ENCODE measurements at regions not wholly inside any gene's neighbourhood (a gene's known extent, or its start where the extent isn't known, plus 50 kb on each side); places are given as distances from the start of the nearest gene placed in this dataset.

GRCh38 chr2:199011908-199012307 lies 445.8 kb downstream of the SATB2 start:
- H3K9me3 Mint-ChIP-seq, result peaks cover 9% of the 10 kb centered on the region
- H3K4me1 Mint-ChIP-seq (ENCODE audit: low read depth), result no peaks in the 10 kb centered on the region
- intact Hi-C loops (cut with DNase I, micrococcal nuclease), result no loop called here
- Histone ChIP-seq H3K27me3 (ENCODE audit: control insufficient read depth in 1 of 2, insufficient read depth in 2 of 2, low read length in 2 of 2) (no peaks in the 10 kb centered on the region), H3K27ac (ENCODE audit: low read depth in 1 of 2, low read length in 2 of 2) (no peak overlapping the region), H3K4me3 (ENCODE audit: low read length) (no peak overlapping the region), H3K4me1 (ENCODE audit: insufficient read depth, low read length) (no peaks in the 10 kb centered on the region), H3K9me3 (ENCODE audit: control insufficient read depth in 1 of 2, insufficient read depth in 1 of 2, low read length in 2 of 2) (peaks cover 0 to 12% of the 10 kb centered on the region in 2 experiments), H3K36me3 (ENCODE audit: insufficient read depth, low read length) (no peaks in the 10 kb centered on the region)
- H3K4me3 Mint-ChIP-seq, result no peak overlapping the region
- ATAC-seq (ENCODE audit: poor library complexity) (no peak), DNase-seq (no peak)
- no peak overlapping the region for H3K27ac Mint-ChIP-seq
- no peaks in the 10 kb centered on the region for H3K36me3 Mint-ChIP-seq (ENCODE audit: low read depth)
- ChIA-PET POLR2A (no interaction called here), CTCF (no interaction called here)
- H3K27me3 Mint-ChIP-seq, result no peaks in the 10 kb centered on the region
- TF ChIP-seq CTCF (IDR thresholded peaks at IDR 0.05), result no peak

DNA sequence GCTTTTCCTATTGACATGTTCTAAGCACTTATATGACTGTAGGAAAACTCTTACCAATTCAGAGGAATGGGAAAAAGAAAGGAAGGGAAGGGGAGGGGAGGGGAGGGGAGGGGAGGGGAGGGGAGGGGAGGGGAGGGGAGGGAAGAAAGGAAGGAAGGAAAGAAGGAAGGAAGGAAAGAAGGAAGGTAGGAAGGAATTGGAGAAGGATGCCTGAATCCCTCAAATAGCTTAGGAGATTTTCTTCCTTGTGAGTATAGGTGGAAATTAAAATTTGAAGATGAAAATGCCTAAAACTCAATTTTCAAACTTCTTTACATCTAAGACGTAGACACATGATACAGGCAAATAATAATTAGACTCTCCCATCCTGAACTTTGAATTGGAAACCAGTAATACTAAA lies 463.1 kb downstream of the SATB2 start:
- H3K9me3 ChIP-seq (ENCODE audit: control insufficient read depth in 1 of 2, insufficient read depth in 1 of 2, low read length in 2 of 2), result no peaks in the 10 kb centered on the region
- Mint-ChIP-seq H3K9me3 (peaks cover 10% of the 10 kb centered on the region), H3K4me1 (ENCODE audit: low read depth) (no peaks in the 10 kb centered on the region), H3K4me3 (no peak overlapping the region), H3K27ac (no peak overlapping the region), H3K27me3 (no peaks in the 10 kb centered on the region), H3K36me3 (ENCODE audit: low read depth) (no peaks in the 10 kb centered on the region)
- DNase-seq, result no peak
- H3K4me1 ChIP-seq (ENCODE audit: insufficient read depth, low read length), result no peaks in the 10 kb centered on the region
- ChIA-PET CTCF (no interaction called here), POLR2A (no interaction called here)
- no peaks in the 10 kb centered on the region for H3K36me3 ChIP-seq (ENCODE audit: insufficient read depth, low read length)
- no peak overlapping the region for H3K27ac ChIP-seq (ENCODE audit: low read depth in 1 of 2, low read length in 2 of 2)
- no peak overlapping the region for H3K4me3 ChIP-seq (ENCODE audit: low read length)
- no peak for TF ChIP-seq CTCF (IDR thresholded peaks at IDR 0.05)
- H3K27me3 ChIP-seq (ENCODE audit: control insufficient read depth in 1 of 2, insufficient read depth in 2 of 2, low read length in 2 of 2), result no peaks in the 10 kb centered on the region
- intact Hi-C loops (cut with DNase I, micrococcal nuclease), result no loop called here
- no peak for ATAC-seq (ENCODE audit: poor library complexity)

DNA sequence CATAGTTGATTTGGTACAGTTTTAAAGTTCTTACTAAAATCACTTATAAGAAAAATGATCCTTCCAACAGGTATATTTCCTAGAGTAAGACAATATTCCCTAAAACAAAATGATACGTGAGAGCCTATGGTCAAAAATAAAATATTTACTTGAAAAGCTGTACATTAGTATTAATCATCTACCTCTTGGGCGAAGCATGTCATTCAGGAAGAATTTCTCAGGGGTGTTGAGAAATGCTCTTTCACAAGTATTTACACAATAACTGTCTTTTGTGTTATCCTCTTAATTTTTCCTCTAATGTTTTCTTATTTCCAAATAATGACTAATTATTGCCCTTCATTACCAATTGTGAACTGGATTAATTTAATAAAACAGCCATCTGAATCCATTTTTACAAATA lies 466.3 kb downstream of the SATB2 start:
- Histone ChIP-seq H3K4me1 (ENCODE audit: insufficient read depth, low read length) (no peaks in the 10 kb centered on the region), H3K4me3 (ENCODE audit: low read length) (no peak overlapping the region), H3K27ac (ENCODE audit: low read depth in 1 of 2, low read length in 2 of 2) (no peak overlapping the region), H3K9me3 (ENCODE audit: control insufficient read depth in 1 of 2, insufficient read depth in 1 of 2, low read length in 2 of 2) (no peaks in the 10 kb centered on the region), H3K36me3 (ENCODE audit: insufficient read depth, low read length) (no peaks in the 10 kb centered on the region), H3K27me3 (ENCODE audit: control insufficient read depth in 1 of 2, insufficient read depth in 2 of 2, low read length in 2 of 2) (no peaks in the 10 kb centered on the region)
- ChIA-PET POLR2A (no interaction called here), CTCF (no interaction called here)
- TF ChIP-seq CTCF (IDR thresholded peaks at IDR 0.05), result no peak
- ATAC-seq (ENCODE audit: poor library complexity), result no peak
- Mint-ChIP-seq H3K4me1 (ENCODE audit: low read depth) (no peaks in the 10 kb centered on the region), H3K27me3 (no peaks in the 10 kb centered on the region), H3K27ac (no peak overlapping the region), H3K36me3 (ENCODE audit: low read depth) (no peaks in the 10 kb centered on the region), H3K4me3 (no peak overlapping the region), H3K9me3 (peaks cover 7% of the 10 kb centered on the region)
- intact Hi-C loops (cut with DNase I, micrococcal nuclease), result no loop called here
- no peak for DNase-seq
